ENCODE measurements at regions not wholly inside any gene's neighbourhood (a gene's known extent, or its start where the extent isn't known, plus 50 kb on each side); places are given as distances from the start of the nearest gene placed in this dataset.

DNA sequence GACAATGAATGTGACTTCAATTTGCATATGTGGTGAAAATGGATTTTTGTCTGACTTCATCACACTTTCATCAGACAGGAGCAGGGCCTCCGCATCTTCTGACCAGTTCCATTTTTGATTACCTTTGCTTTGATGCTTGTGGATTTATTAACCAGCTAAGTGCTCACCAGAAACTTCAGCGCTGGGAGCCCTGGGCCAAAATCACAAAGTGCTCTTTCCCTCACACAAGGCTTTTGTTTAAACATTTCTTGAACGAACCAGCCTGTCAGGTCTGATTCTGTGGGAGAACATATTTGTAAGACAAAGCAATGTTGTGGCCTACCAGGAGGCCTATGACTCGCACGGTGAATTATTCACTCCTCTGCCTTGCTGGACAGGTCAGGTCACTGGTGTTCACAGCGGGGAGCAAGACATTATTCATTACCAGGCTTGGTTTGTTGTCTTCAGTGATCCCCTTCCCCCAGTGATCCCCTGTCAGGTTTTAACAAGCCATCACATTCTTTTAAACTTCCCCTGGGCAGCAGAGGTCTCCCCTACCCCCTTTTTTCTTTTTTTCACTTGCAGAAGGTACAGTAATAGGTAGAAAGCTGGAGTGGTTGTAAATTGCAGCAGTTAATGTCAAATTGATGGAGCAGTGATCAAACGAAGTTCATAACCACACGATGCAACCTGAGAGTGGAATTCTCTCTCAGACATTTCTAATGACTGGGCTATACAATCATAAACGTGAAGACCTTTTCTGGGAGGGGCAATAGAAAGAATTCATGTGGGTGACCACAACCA is 167.5 kb upstream of the PRICKLE1 start:
- no peak for TF ChIP-seq CTCF (IDR thresholded peaks at IDR 0.05)
- no peak for TF ChIP-seq POLR2A (IDR thresholded peaks at IDR 0.05)
